H9 (cell line): ENCODE measurements at regions not wholly inside any gene's neighbourhood (a gene's known extent, or its start where the extent isn't known, plus 50 kb on each side); places are given as distances from the start of the nearest gene placed in this dataset.

ENCODE experiments used
- DNase-seq: peaks from one replicate; pipeline ENCODE4 v3.0.0-alpha.2; 2017
- H2AFZ ChIP-seq: one replicate; pipeline ENCODE4 v1.6.1; 2013; ENCODE audit warnings: mild to moderate bottlenecking, low read length, control low read depth, moderate library complexity
- H2AK5ac ChIP-seq: 2 replicates; pipeline ENCODE4 v1.6.1; 2013; ENCODE audit warnings: low read length, control low read depth, mixed read lengths; ENCODE audit not compliant: insufficient read length
- H2BK120ac ChIP-seq: one replicate; pipeline ENCODE4 v1.6.1; 2013; ENCODE audit warnings: low read depth, mild to moderate bottlenecking, low read length, control low read depth, inconsistent platforms; ENCODE audit not compliant: poor library complexity, severe bottlenecking
- H2BK12ac ChIP-seq: 2 replicates; pipeline ENCODE4 v1.6.1; 2013; ENCODE audit warnings: low read length, control low read depth, mixed read lengths, low read depth; ENCODE audit not compliant: insufficient read length
- H2BK15ac ChIP-seq: 2 replicates; pipeline ENCODE4 v1.6.1; 2013; ENCODE audit warnings: low read depth, low read length, control low read depth
- H2BK20ac ChIP-seq: one replicate; pipeline ENCODE4 v1.6.1; 2013; ENCODE audit warnings: low read depth, mild to moderate bottlenecking, low read length, control low read depth, inconsistent platforms; ENCODE audit not compliant: poor library complexity, severe bottlenecking
- H2BK5ac ChIP-seq: 2 replicates; pipeline ENCODE4 v1.6.1; 2013; ENCODE audit warnings: low read length, control low read depth, mixed read lengths; ENCODE audit not compliant: insufficient read length
- H3K14ac ChIP-seq: 2 replicates; pipeline ENCODE4 v1.6.1; 2013; ENCODE audit warnings: low read length, control low read depth; ENCODE audit not compliant: insufficient read depth
- H3K18ac ChIP-seq: 2 replicates; pipeline ENCODE4 v1.6.1; 2013; ENCODE audit warnings: low read depth, mild to moderate bottlenecking, mixed read lengths, low read length, control low read depth; ENCODE audit not compliant: insufficient read length
- H3K23ac ChIP-seq: 2 replicates; pipeline ENCODE4 v1.6.1; 2013; ENCODE audit warnings: low read length, control low read depth, mixed read lengths, low read depth; ENCODE audit not compliant: insufficient read length
- H3K23me2 ChIP-seq: 2 replicates; pipeline ENCODE4 v1.6.1; 2013; ENCODE audit warnings: low read depth, mild to moderate bottlenecking, mixed read lengths, low read length, control low read depth; ENCODE audit not compliant: insufficient read length, poor library complexity, severe bottlenecking
- H3K27ac ChIP-seq: 2 replicates; pipeline ENCODE4 v1.5.1; 2013; ENCODE audit warnings: low read length, control low read depth, mixed read lengths, low read depth; ENCODE audit not compliant: insufficient read length
- H3K27me3 ChIP-seq: 2 replicates; pipeline ENCODE4 v1.6.1; 2013; ENCODE audit warnings: low read length, control low read depth, inconsistent platforms; ENCODE audit not compliant: insufficient read depth
- H3K4ac ChIP-seq: 2 replicates; pipeline ENCODE4 v1.6.1; 2013; ENCODE audit warnings: low read depth, mild to moderate bottlenecking, control low read depth, inconsistent platforms, low read length, moderate library complexity
- H3K4me1 ChIP-seq: 2 replicates; pipeline ENCODE4 v1.6.1; 2013; ENCODE audit warnings: low read length, control low read depth, inconsistent platforms; ENCODE audit not compliant: insufficient read depth
- H3K4me2 ChIP-seq: 2 replicates; pipeline ENCODE4 v1.6.1; 2013; ENCODE audit warnings: low read length, control low read depth, mixed read lengths; ENCODE audit not compliant: insufficient read length, insufficient read depth
- H3K56ac ChIP-seq: 2 replicates; pipeline ENCODE4 v1.6.1; 2013; ENCODE audit warnings: low read depth, mild to moderate bottlenecking, mixed read lengths, low read length, control low read depth; ENCODE audit not compliant: insufficient read length
- H3K79me1 ChIP-seq: 2 replicates; pipeline ENCODE4 v1.6.1; 2013; ENCODE audit warnings: low read depth, mild to moderate bottlenecking, moderate library complexity, low read length, control low read depth, inconsistent platforms; ENCODE audit not compliant: insufficient read depth, poor library complexity, severe bottlenecking
- H3K79me2 ChIP-seq: 2 replicates; pipeline ENCODE4 v1.6.1; 2013; ENCODE audit warnings: low read length, control low read depth, inconsistent platforms; ENCODE audit not compliant: insufficient read depth
- H3K9ac ChIP-seq: 2 replicates; pipeline ENCODE4 v1.6.1; 2013; ENCODE audit warnings: low read length, control low read depth, mixed read lengths; ENCODE audit not compliant: insufficient read length; ENCODE audit errors: extremely low read depth
- H3K9me3 ChIP-seq: one replicate; pipeline ENCODE4 v1.6.1; 2013; ENCODE audit warnings: low read depth, low read length, inconsistent platforms; ENCODE audit not compliant: control insufficient read depth
- H3T11ph ChIP-seq: one replicate; pipeline ENCODE4 v1.6.1; 2013; ENCODE audit warnings: mild to moderate bottlenecking, low read length, control low read depth, inconsistent platforms
- H4K20me1 ChIP-seq: one replicate; pipeline ENCODE4 v1.6.1; 2013; ENCODE audit not compliant: control insufficient read depth, insufficient read length, insufficient read depth
- H4K5ac ChIP-seq: 2 replicates; pipeline ENCODE4 v1.6.1; 2013; ENCODE audit warnings: low read depth, mild to moderate bottlenecking, mixed read lengths, low read length, control low read depth; ENCODE audit not compliant: insufficient read length
- H4K8ac ChIP-seq: replicated peaks from 2 replicates; pipeline ENCODE4 v1.6.1; 2013; ENCODE audit warnings: low read length, control low read depth, mixed read lengths, low read depth; ENCODE audit not compliant: insufficient read length
- H4K91ac ChIP-seq: 2 replicates; pipeline ENCODE4 v1.6.1; 2013; ENCODE audit warnings: low read depth, mild to moderate bottlenecking, moderate library complexity, mixed read lengths, low read length, control low read depth; ENCODE audit not compliant: insufficient read length
- H3K27ac Mint-ChIP-seq, 3 experiments: 2 replicates in 2 of 3; 3 replicates in 1 of 3; pipeline ENCODE4 v1.8.0; 2020 to 2021; ENCODE audit warnings: mixed read lengths in 3 of 3, mild to moderate bottlenecking in 1 of 3, moderate library complexity in 1 of 3
- H3K27me3 Mint-ChIP-seq: 2 replicates; pipeline ENCODE4 v1.8.0; 2021; ENCODE audit warnings: low read depth, mild to moderate bottlenecking, moderate library complexity, mixed read lengths
- H3K36me3 Mint-ChIP-seq, 3 experiments: 2 replicates in 2 of 3; 3 replicates in 1 of 3; pipeline ENCODE4 v1.8.0; 2020 to 2021; ENCODE audit warnings: low read depth in 3 of 3, mixed read lengths in 3 of 3; ENCODE audit not compliant: insufficient read depth in 1 of 3
- H3K4me1 Mint-ChIP-seq, 2 experiments: 2 replicates each; pipeline ENCODE4 v1.8.0; 2020; ENCODE audit warnings: mixed read lengths in 2 of 2
- H3K4me3 Mint-ChIP-seq, 2 experiments: 2 replicates in 1 of 2; 3 replicates in 1 of 2; pipeline ENCODE4 v1.8.0; 2020 to 2021; ENCODE audit warnings: mild to moderate bottlenecking in 2 of 2, mixed read lengths in 2 of 2, moderate library complexity in 1 of 2
- H3K9me3 Mint-ChIP-seq, 2 experiments: 2 replicates in 1 of 2; 3 replicates in 1 of 2; pipeline ENCODE4 v1.8.0; 2020; ENCODE audit warnings: mild to moderate bottlenecking in 2 of 2, mixed read lengths in 2 of 2, moderate library complexity in 1 of 2
- CTCF ChIP-seq: fragments of 200-600 bp; sonication (generic); conservative IDR thresholded peaks from 3 replicates; pipeline ENCODE4 v1.8.0; 2021; ENCODE audit warnings: antibody characterized with exemption, mild to moderate bottlenecking
- WGBS: extraction: QIAGEN DNeasy Blood & Tissue Kit; methylation state at CpG from one replicate; pipeline ENCODE4 v1.1.7; 2013; ENCODE audit warnings: missing lambda C conversion rate, low lambda C conversion rate, mixed read lengths; ENCODE audit not compliant: insufficient read length; ENCODE audit errors: extremely low coverage; 5-methylcytosine and 5-hydroxymethylcytosine counted together

- no peak overlapping the region for H3K27ac Mint-ChIP-seq
- Histone ChIP-seq H3T11ph (no peak overlapping the region), H2BK120ac (no peak overlapping the region), H2BK20ac (no peak overlapping the region), H4K8ac (no peak overlapping the region), H2BK12ac (no peak overlapping the region), H4K20me1 (no peaks in the 10 kb centered on the region), H4K5ac (no peak overlapping the region), H3K18ac (no peak overlapping the region), H2AFZ (no peak overlapping the region), H3K4ac (no peak overlapping the region), H3K56ac (no peak overlapping the region), H3K79me1 (no peaks in the 10 kb centered on the region), H2AK5ac (no peak overlapping the region), H3K14ac (no peak overlapping the region), H2BK15ac (no peak overlapping the region), H3K9me3 (no peaks in the 10 kb centered on the region), H3K4me2 (no peak overlapping the region), H3K23ac (no peak overlapping the region), H3K27me3 (no peaks in the 10 kb centered on the region), H4K91ac (no peak overlapping the region), H3K79me2 (no peaks in the 10 kb centered on the region), H3K23me2 (no peaks in the 10 kb centered on the region), H2BK5ac (no peak overlapping the region), H3K9ac (no peak overlapping the region), H3K4me1 (no peaks in the 10 kb centered on the region), H3K27ac (no peak overlapping the region)
- DNase-seq = no peak
- H3K9me3 Mint-ChIP-seq = no peaks in the 10 kb centered on the region
- no CpG with 5 or more reads among the region's 4 CpGs for WGBS
- H3K27me3 Mint-ChIP-seq = peaks cover 8% of the 10 kb centered on the region
- TF ChIP-seq CTCF = no peak
- no peaks in the 10 kb centered on the region for H3K36me3 Mint-ChIP-seq
- no peak overlapping the region for H3K4me3 Mint-ChIP-seq
- peaks cover 18 to 21% of the 10 kb centered on the region in 2 experiments for H3K4me1 Mint-ChIP-seq
Measured at GRCh38 chr13:24616514-24616913, 63.7 kb upstream of the ATP12A start.
